ENCODE measurements at regions not wholly inside any gene's neighbourhood (a gene's known extent, or its start where the extent isn't known, plus 50 kb on each side); places are given as distances from the start of the nearest gene placed in this dataset.

DNA sequence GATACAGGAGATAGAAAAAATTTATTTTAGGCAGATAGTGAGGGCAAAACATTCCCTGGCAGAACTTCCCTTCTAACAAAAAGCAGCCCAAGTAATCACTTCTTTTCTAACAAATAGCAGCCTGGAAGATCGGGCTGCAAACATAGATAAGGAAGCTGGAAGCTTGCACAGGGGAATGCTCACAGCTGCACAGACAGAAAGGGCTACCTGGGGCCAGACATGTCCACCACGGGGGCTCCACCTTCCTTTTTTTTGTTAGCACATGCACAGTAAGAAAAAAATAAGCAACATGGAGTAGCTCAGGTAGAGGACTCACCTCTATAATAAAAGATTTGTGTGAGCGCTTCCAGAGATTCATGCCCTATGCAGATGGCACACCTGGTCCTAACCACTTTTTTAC, 420.5 kb downstream of the PTH2R start:
- Mint-ChIP-seq H3K4me3 (no peak overlapping the region), H3K27me3 (ENCODE audit: low read depth in 3 of 3) (peaks cover 0 to 2% (median 1%) of the 10 kb centered on the region in 3 donors), H3K4me1 (no peaks in the 10 kb centered on the region), H3K36me3 (no peaks in the 10 kb centered on the region), H3K9me3 (peaks cover 0 to 9% (median 8%) of the 10 kb centered on the region in 7 donors), H3K27ac (no peak overlapping the region)
- Histone ChIP-seq H3K9ac (ENCODE audit: insufficient read depth, low read length, poor library complexity, severe bottlenecking) (no peak overlapping the region), H3K4me2 (replicated peaks; ENCODE audit: extremely low read depth, low read length, poor library complexity, severe bottlenecking) (no peak overlapping the region), H4K20me1 (ENCODE audit: insufficient read depth, low read length) (no peaks in the 10 kb centered on the region), H3K27me3 (ENCODE audit: control insufficient read depth in 2 of 2, insufficient read depth in 2 of 2, low read length in 2 of 2) (no peaks in the 10 kb centered on the region), H3K4me1 (ENCODE audit: control insufficient read depth in 1 of 2, insufficient read depth in 2 of 2, low read length in 2 of 2) (no peaks in the 10 kb centered on the region), H3K4me3 (replicated peaks in 1 of 3; ENCODE audit: low read depth in 2 of 3, low read length in 3 of 3) (no peak overlapping the region), H3K9me3 (replicated peaks in 1 of 2; ENCODE audit: control insufficient read depth in 1 of 2, insufficient read depth in 1 of 2, low read length in 2 of 2) (peaks cover 0 to 4% of the 10 kb centered on the region in 2 donors), H2AFZ (ENCODE audit: insufficient read depth, low read depth, low read length, poor library complexity, severe bottlenecking) (no peak overlapping the region), H3K36me3 (replicated peaks in 1 of 2; ENCODE audit: control insufficient read depth in 1 of 2, insufficient read depth in 2 of 2, low read length in 2 of 2) (no peaks in the 10 kb centered on the region), H3K27ac (ENCODE audit: low read depth in 1 of 2, low read length in 2 of 2) (no peak overlapping the region), H3K79me2 (ENCODE audit: insufficient read depth, low read length) (no peaks in the 10 kb centered on the region)
- intact Hi-C loops (cut with micrococcal nuclease): no loop called here
- WGBS (ENCODE audit: insufficient coverage): 100% methylated on average over 1 of the region's 3 CpGs
- DNase-seq: no peak
- TF ChIP-seq, protein P1, sequence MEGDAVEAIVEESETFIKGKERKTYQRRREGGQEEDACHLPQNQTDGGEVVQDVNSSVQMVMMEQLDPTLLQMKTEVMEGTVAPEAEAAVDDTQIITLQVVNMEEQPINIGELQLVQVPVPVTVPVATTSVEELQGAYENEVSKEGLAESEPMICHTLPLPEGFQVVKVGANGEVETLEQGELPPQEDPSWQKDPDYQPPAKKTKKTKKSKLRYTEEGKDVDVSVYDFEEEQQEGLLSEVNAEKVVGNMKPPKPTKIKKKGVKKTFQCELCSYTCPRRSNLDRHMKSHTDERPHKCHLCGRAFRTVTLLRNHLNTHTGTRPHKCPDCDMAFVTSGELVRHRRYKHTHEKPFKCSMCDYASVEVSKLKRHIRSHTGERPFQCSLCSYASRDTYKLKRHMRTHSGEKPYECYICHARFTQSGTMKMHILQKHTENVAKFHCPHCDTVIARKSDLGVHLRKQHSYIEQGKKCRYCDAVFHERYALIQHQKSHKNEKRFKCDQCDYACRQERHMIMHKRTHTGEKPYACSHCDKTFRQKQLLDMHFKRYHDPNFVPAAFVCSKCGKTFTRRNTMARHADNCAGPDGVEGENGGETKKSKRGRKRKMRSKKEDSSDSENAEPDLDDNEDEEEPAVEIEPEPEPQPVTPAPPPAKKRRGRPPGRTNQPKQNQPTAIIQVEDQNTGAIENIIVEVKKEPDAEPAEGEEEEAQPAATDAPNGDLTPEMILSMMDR (IDR thresholded peaks at IDR 0.05): no peak

DNA sequence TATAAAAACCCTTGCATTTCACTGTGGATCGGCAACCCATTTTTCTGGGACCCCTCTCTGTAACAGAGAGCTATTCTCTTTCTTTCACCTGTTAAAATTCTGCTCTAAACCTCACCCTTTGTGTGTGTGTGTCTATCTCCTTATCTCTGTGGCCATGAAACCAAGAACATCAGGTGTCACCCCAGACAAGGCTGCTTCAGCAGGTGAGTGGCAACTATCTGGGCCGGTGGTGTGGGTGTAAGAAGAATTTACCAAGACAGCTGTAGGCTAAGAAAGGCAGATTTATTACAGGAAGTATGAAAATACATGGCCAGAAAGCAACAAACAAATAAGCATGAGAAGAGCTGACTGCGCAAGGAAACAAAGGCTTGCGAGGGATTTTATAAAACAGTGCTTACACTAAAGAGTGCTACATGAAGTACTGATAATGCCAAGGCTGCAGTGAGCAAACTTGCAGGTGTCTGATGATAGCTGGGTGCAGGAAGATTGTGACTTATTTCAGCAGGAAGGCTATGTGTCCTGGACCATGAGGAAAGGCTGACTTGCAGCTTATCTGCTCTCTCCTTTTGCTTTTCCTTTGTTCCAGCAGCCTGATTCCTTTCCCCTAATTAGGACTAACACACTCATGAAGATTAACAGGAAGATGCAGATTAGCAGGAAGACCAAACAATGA, 421.1 kb downstream of the PTH2R start:
- 80% methylated on average over 1 of the region's 4 CpGs for WGBS (ENCODE audit: insufficient coverage)
- no peaks in the 10 kb centered on the region for H3K4me1 ChIP-seq (ENCODE audit: control insufficient read depth in 1 of 2, insufficient read depth in 2 of 2, low read length in 2 of 2)
- H2AFZ ChIP-seq (ENCODE audit: insufficient read depth, low read depth, low read length, poor library complexity, severe bottlenecking): no peak overlapping the region
- H3K27me3 ChIP-seq (ENCODE audit: control insufficient read depth in 2 of 2, insufficient read depth in 2 of 2, low read length in 2 of 2): no peaks in the 10 kb centered on the region
- Mint-ChIP-seq H3K4me3 (no peak overlapping the region), H3K9me3 (peaks cover 0 to 14% (median 8%) of the 10 kb centered on the region in 7 donors), H3K27me3 (ENCODE audit: low read depth in 3 of 3) (peaks cover 0 to 2% (median 1%) of the 10 kb centered on the region in 3 donors), H3K4me1 (no peaks in the 10 kb centered on the region), H3K27ac (no peak overlapping the region), H3K36me3 (no peaks in the 10 kb centered on the region)
- intact Hi-C loops (cut with micrococcal nuclease): no loop called here
- no peaks in the 10 kb centered on the region for H4K20me1 ChIP-seq (ENCODE audit: insufficient read depth, low read length)
- TF ChIP-seq, protein P1 (IDR thresholded peaks at IDR 0.05): no peak
- H3K27ac ChIP-seq (ENCODE audit: low read depth in 1 of 2, low read length in 2 of 2): no peak overlapping the region
- no peak overlapping the region for H3K4me2 ChIP-seq (replicated peaks; ENCODE audit: extremely low read depth, low read length, poor library complexity, severe bottlenecking)
- no peak overlapping the region for H3K4me3 ChIP-seq (replicated peaks in 1 of 3; ENCODE audit: low read depth in 2 of 3, low read length in 3 of 3)
- no peaks in the 10 kb centered on the region for H3K79me2 ChIP-seq (ENCODE audit: insufficient read depth, low read length)
- no peak for DNase-seq
- H3K36me3 ChIP-seq (replicated peaks in 1 of 2; ENCODE audit: control insufficient read depth in 1 of 2, insufficient read depth in 2 of 2, low read length in 2 of 2): no peaks in the 10 kb centered on the region
- H3K9ac ChIP-seq (ENCODE audit: insufficient read depth, low read length, poor library complexity, severe bottlenecking): no peak overlapping the region
- peaks cover 0 to 4% of the 10 kb centered on the region in 2 donors for H3K9me3 ChIP-seq (replicated peaks in 1 of 2; ENCODE audit: control insufficient read depth in 1 of 2, insufficient read depth in 1 of 2, low read length in 2 of 2)
